GM23338 (cell line): ENCODE measurements at regions not wholly inside any gene's neighbourhood (a gene's known extent, or its start where the extent isn't known, plus 50 kb on each side); places are given as distances from the start of the nearest gene placed in this dataset.

Experiments used
- ATAC-seq: fragments of 200-7000 bp; cut with Tn5 transposase; 3 replicates; pipeline ENCODE4 v1.9.1; 2020
- DNase-seq: peaks from one replicate; pipeline ENCODE4 v3.0.0-alpha.2; 2015; ENCODE audit warnings: low spot score
- H2AFZ ChIP-seq: fragments of 200-600 bp; sonication (generic); 2 replicates; pipeline ENCODE4 v1.8.0; 2016; ENCODE audit warnings: antibody characterized with exemption, mild to moderate bottlenecking, moderate library complexity
- H3F3A ChIP-seq: fragments of 200-600 bp; sonication (generic); replicated peaks from 2 replicates; pipeline ENCODE4 v1.8.0; 2017; ENCODE audit warnings: antibody characterized with exemption, mixed run types, low read depth
- H3K27ac ChIP-seq: fragments of 200-600 bp; sonication (generic); 2 replicates; pipeline ENCODE4 v1.6.1; 2016; ENCODE audit warnings: low read depth
- H3K27me3 ChIP-seq: fragments of 200-600 bp; sonication (generic); 2 replicates; pipeline ENCODE4 v1.8.0; 2016; ENCODE audit warnings: mild to moderate bottlenecking, mixed run types, moderate library complexity; ENCODE audit not compliant: insufficient read depth
- H3K36me3 ChIP-seq: fragments of 200-600 bp; sonication (generic); 2 replicates; pipeline ENCODE4 v1.8.0; 2016; ENCODE audit warnings: mild to moderate bottlenecking; ENCODE audit not compliant: insufficient read depth
- H3K4me1 ChIP-seq: fragments of 200-600 bp; sonication (generic); 2 replicates; pipeline ENCODE4 v1.8.0; 2016; ENCODE audit warnings: mild to moderate bottlenecking, moderate library complexity; ENCODE audit not compliant: insufficient read depth
- H3K4me2 ChIP-seq: fragments of 200-600 bp; sonication (generic); 2 replicates; pipeline ENCODE4 v1.7.1; 2017; ENCODE audit warnings: mixed run types
- H3K4me3 ChIP-seq: fragments of 200-600 bp; sonication (generic); 2 replicates; pipeline ENCODE4 v1.6.1; 2016; ENCODE audit warnings: mixed run types
- H3K79me2 ChIP-seq: fragments of 200-600 bp; sonication (generic); replicated peaks from 2 replicates; pipeline ENCODE4 v1.8.0; 2017; ENCODE audit warnings: mild to moderate bottlenecking; ENCODE audit not compliant: insufficient read depth
- H3K9me2 ChIP-seq: fragments of 200-600 bp; sonication (generic); 2 replicates; pipeline ENCODE4 v1.8.0; 2017; ENCODE audit not compliant: insufficient read depth
- H4K20me1 ChIP-seq: fragments of 200-600 bp; sonication (generic); replicated peaks from 2 replicates; pipeline ENCODE4 v1.8.0; 2017; ENCODE audit warnings: mild to moderate bottlenecking; ENCODE audit not compliant: insufficient read depth
- H3K27ac Mint-ChIP-seq: 2 replicates; pipeline ENCODE4 v1.8.0; 2020; ENCODE audit warnings: inconsistent platforms, mild to moderate bottlenecking, moderate library complexity, mixed read lengths
- H3K27me3 Mint-ChIP-seq: 3 replicates; pipeline ENCODE4 v1.8.0; 2022; ENCODE audit warnings: low read depth, mild to moderate bottlenecking, moderate library complexity, mixed read lengths, inconsistent platforms; ENCODE audit not compliant: insufficient read depth, poor library complexity
- H3K36me3 Mint-ChIP-seq: 3 replicates; pipeline ENCODE4 v1.8.0; 2021; ENCODE audit warnings: low read depth, mild to moderate bottlenecking, inconsistent platforms, moderate library complexity, mixed read lengths
- H3K4me1 Mint-ChIP-seq: 3 replicates; pipeline ENCODE4 v1.8.0; 2020; ENCODE audit warnings: mild to moderate bottlenecking, inconsistent platforms, mixed read lengths
- H3K4me3 Mint-ChIP-seq: 3 replicates; pipeline ENCODE4 v1.8.0; 2021; ENCODE audit warnings: moderate library complexity, mild to moderate bottlenecking, inconsistent platforms, mixed read lengths
- H3K9me3 Mint-ChIP-seq: 3 replicates; pipeline ENCODE4 v1.8.0; 2020; ENCODE audit warnings: moderate library complexity, mild to moderate bottlenecking, inconsistent platforms, mixed read lengths
- CREB1 ChIP-seq: fragments of 250-450 bp; sonication (Bioruptor Pico); IDR thresholded peaks from 2 replicates; pipeline ENCODE4 v1.5.0; 2020; ENCODE audit warnings: low read depth, mild to moderate bottlenecking, moderate library complexity
- CTCF ChIP-seq, 2 experiments: fragments of 200-600 bp in 1 of 2; sonication (generic) in 1 of 2; conservative IDR thresholded peaks; 2 replicates each; pipeline versions ENCODE4 v1.5.1 to v1.6.1; 2016 to 2017; ENCODE audit warnings: antibody characterized with exemption in 2 of 2, low read depth in 2 of 2, mild to moderate bottlenecking in 2 of 2, moderate library complexity in 1 of 2
- ETS1 ChIP-seq: IDR thresholded peaks from 2 replicates; pipeline ENCODE4 v1.6.1; 2016; ENCODE audit warnings: antibody characterized with exemption
- EZH2 ChIP-seq: fragments of 200-600 bp; sonication (generic); IDR thresholded peaks from one replicate; pipeline ENCODE4 v1.8.0; 2017; ENCODE audit warnings: antibody characterized with exemption, mild to moderate bottlenecking, low read depth; ENCODE audit not compliant: unreplicated experiment
- EZH2phosphoT487 ChIP-seq: fragments of 200-600 bp; sonication (generic); IDR thresholded peaks from one replicate; pipeline ENCODE4 v1.8.1; 2018; ENCODE audit warnings: antibody characterized with exemption; ENCODE audit not compliant: unreplicated experiment
- JUNB ChIP-seq: IDR thresholded peaks from one replicate; pipeline ENCODE4 v1.6.1; 2016; ENCODE audit warnings: antibody characterized with exemption; ENCODE audit not compliant: unreplicated experiment
- NANOG ChIP-seq: IDR thresholded peaks from 2 replicates; pipeline ENCODE4 v1.6.1; 2016; ENCODE audit warnings: antibody characterized with exemption, borderline replicate concordance
- POLR2AphosphoS5 ChIP-seq: IDR thresholded peaks from 2 replicates; pipeline ENCODE4 v1.6.1; 2016; ENCODE audit warnings: antibody characterized with exemption, low read depth
- REST ChIP-seq: IDR thresholded peaks from one replicate; pipeline ENCODE4 v1.6.1; 2018; ENCODE audit warnings: antibody characterized with exemption; ENCODE audit not compliant: unreplicated experiment
- STAT1 ChIP-seq: IDR thresholded peaks from one replicate; pipeline ENCODE4 v1.6.1; 2016; ENCODE audit warnings: antibody characterized with exemption; ENCODE audit not compliant: unreplicated experiment
- ZNF114 ChIP-seq: fragments of 250-450 bp; sonication (Bioruptor Pico); IDR thresholded peaks from 2 replicates; pipeline ENCODE4 v1.5.0; 2020; ENCODE audit warnings: mild to moderate bottlenecking, moderate library complexity
- ZNF331 ChIP-seq: fragments of 250-450 bp; sonication (Bioruptor Pico); IDR thresholded peaks from 2 replicates; pipeline ENCODE4 v1.5.0; 2020; ENCODE audit warnings: low read depth, mild to moderate bottlenecking, moderate library complexity
- ZNF462 ChIP-seq: fragments of 250-450 bp; sonication (Bioruptor Pico); IDR thresholded peaks from 2 replicates; pipeline ENCODE4 v1.5.0; 2020; ENCODE audit warnings: mild to moderate bottlenecking, moderate library complexity

- no peak overlapping the region for H3K4me3 ChIP-seq
- no peaks in the 10 kb centered on the region for H3K79me2 ChIP-seq
- TF ChIP-seq EZH2phosphoT487 (no peak), STAT1 (no peak), POLR2AphosphoS5 (no peak), NANOG (no peak), CREB1 (CRISPR knock-in tag) (no peak), CTCF (conservative IDR thresholded peaks at IDR 0.05; ENCODE audit: low read depth in 2 of 2) (no peak), JUNB (no peak), ZNF114 (CRISPR knock-in tag) (no peak), ZNF331 (CRISPR knock-in tag) (no peak), ETS1 (no peak), ZNF462 (CRISPR knock-in tag) (no peak), REST (no peak), EZH2 (no peak)
- H3K4me2 ChIP-seq, result no peak overlapping the region
- H3K4me1 ChIP-seq, result no peaks in the 10 kb centered on the region
- DNase-seq (peak; percentile 13), ATAC-seq (no peak)
- no peaks in the 10 kb centered on the region for H3K36me3 ChIP-seq
- no peaks in the 10 kb centered on the region for H4K20me1 ChIP-seq
- H2AFZ ChIP-seq, result peak overlapping the region; percentile 28
- H3K9me3 Mint-ChIP-seq, result no peaks in the 10 kb centered on the region
- H3K4me1 Mint-ChIP-seq, result 0 out of 3 replicates have a peak, but pooled peaks cover 4% of the 10 kb centered on the region
- no peaks in the 10 kb centered on the region for H3F3A ChIP-seq
- H3K27ac Mint-ChIP-seq, result no peak overlapping the region
- H3K27me3 ChIP-seq, result no peaks in the 10 kb centered on the region
- H3K4me3 Mint-ChIP-seq, result no peak overlapping the region
- no peak overlapping the region for H3K27ac ChIP-seq
- no peaks in the 10 kb centered on the region for H3K27me3 Mint-ChIP-seq
- no peaks in the 10 kb centered on the region for H3K9me2 ChIP-seq
- H3K36me3 Mint-ChIP-seq, result no peaks in the 10 kb centered on the region
Observed at GRCh38 chr4:125789023-125789422, 474.3 kb downstream of the FAT4 start.
